GM12892 (cell line): ENCODE measurements at regions not wholly inside any gene's neighbourhood (a gene's known extent, or its start where the extent isn't known, plus 50 kb on each side); places are given as distances from the start of the nearest gene placed in this dataset.

Source experiments
- POLR2A ChIP-seq: IDR thresholded peaks from 2 replicates; pipeline ENCODE4 v1.6.1; 2011; ENCODE audit warnings: low read depth, low read length, control low read depth
- POLR2AphosphoS5 ChIP-seq: IDR thresholded peaks from 2 replicates; pipeline ENCODE4 v1.6.1; 2011; ENCODE audit warnings: low read depth, low read length, control low read depth

GRCh38 chr20:59515906-59516209, 88.5 kb upstream of the PHACTR3 start:
- TF ChIP-seq POLR2AphosphoS5 (no peak), POLR2A (no peak)
